OCI-LY7 (cell line): ENCODE measurements at regions not wholly inside any gene's neighbourhood (a gene's known extent, or its start where the extent isn't known, plus 50 kb on each side); places are given as distances from the start of the nearest gene placed in this dataset.

Source experiments
- EZH2phosphoT487 ChIP-seq: fragments of 200-600 bp; sonication (generic); IDR thresholded peaks from 2 replicates; pipeline ENCODE4 v1.6.1; 2018; ENCODE audit warnings: low read depth, borderline replicate concordance, mild to moderate bottlenecking, mixed run types, antibody characterized with exemption, low read length, moderate library complexity, mixed read lengths
- TF ChIP-seq, protein P1 (sequence below): fragments of 200-600 bp; sonication (generic); conservative IDR thresholded peaks from 2 replicates; pipeline ENCODE4 v1.5.1; 2014; ENCODE audit warnings: mild to moderate bottlenecking, antibody characterized with exemption, low read length, moderate library complexity, mixed read lengths

GRCh38 chr12:43291516-43291915 lies 260.5 kb downstream of the ADAMTS20 start:
- TF ChIP-seq, protein P1, sequence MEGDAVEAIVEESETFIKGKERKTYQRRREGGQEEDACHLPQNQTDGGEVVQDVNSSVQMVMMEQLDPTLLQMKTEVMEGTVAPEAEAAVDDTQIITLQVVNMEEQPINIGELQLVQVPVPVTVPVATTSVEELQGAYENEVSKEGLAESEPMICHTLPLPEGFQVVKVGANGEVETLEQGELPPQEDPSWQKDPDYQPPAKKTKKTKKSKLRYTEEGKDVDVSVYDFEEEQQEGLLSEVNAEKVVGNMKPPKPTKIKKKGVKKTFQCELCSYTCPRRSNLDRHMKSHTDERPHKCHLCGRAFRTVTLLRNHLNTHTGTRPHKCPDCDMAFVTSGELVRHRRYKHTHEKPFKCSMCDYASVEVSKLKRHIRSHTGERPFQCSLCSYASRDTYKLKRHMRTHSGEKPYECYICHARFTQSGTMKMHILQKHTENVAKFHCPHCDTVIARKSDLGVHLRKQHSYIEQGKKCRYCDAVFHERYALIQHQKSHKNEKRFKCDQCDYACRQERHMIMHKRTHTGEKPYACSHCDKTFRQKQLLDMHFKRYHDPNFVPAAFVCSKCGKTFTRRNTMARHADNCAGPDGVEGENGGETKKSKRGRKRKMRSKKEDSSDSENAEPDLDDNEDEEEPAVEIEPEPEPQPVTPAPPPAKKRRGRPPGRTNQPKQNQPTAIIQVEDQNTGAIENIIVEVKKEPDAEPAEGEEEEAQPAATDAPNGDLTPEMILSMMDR, result no peak
- no peak for TF ChIP-seq EZH2phosphoT487
